Activated T-helper 17 cell treated with anti-CD3 and anti-CD28 coated beads, Interleukin-2, amount 50 U/mL, for 72 hours (primary cell): ENCODE measurements at regions not wholly inside any gene's neighbourhood (a gene's known extent, or its start where the extent isn't known, plus 50 kb on each side); places are given as distances from the start of the nearest gene placed in this dataset.
"Not testable (repeated sequence)": the region's sequence is repeated elsewhere in the genome, so short reads cannot be mapped to it uniquely, and the experiment has no call there.

Experiments used
- ATAC-seq: fragments of 150-1000 bp; cut with Tn5 transposase; replicated peaks from 2 replicates; pipeline ENCODE4 v1.10.0; 2021; ENCODE audit warnings: mild to moderate bottlenecking, moderate library complexity
- H3K27ac Mint-ChIP-seq: one replicate; pipeline ENCODE4 v1.8.0; 2022; ENCODE audit warnings: mixed read lengths
- H3K27me3 Mint-ChIP-seq: one replicate; pipeline ENCODE4 v1.8.0; 2022; ENCODE audit warnings: mixed read lengths
- H3K36me3 Mint-ChIP-seq: one replicate; pipeline ENCODE4 v1.8.0; 2022; ENCODE audit warnings: low read depth, mild to moderate bottlenecking, mixed read lengths
- H3K4me1 Mint-ChIP-seq: one replicate; pipeline ENCODE4 v1.8.0; 2022; ENCODE audit warnings: mixed read lengths
- H3K4me3 Mint-ChIP-seq: one replicate; pipeline ENCODE4 v1.8.0; 2022; ENCODE audit warnings: mild to moderate bottlenecking, mixed read lengths
- H3K9me3 Mint-ChIP-seq: one replicate; pipeline ENCODE4 v1.8.0; 2022; ENCODE audit warnings: mixed read lengths

DNA sequence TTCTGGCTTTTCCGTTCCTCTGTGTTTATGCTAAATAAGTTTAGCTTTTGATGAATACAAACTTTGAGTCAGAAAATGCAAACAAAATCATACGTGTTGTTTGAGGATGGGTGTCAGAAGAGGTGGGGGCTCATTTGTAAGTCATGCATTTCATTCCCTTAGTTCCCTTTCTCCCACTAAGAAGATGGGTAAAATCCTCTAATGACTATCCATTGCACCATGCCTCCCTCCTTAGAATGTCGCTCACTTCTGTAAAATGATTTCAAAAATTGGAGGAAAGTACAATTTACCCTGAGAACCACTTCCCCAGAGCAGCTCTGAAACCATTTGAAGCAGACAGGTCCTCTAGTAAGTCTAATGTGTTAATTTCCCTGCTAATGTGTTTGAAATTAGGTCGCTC, 629.6 kb upstream of the VRK2 start:
- Mint-ChIP-seq H3K4me3 (no peak overlapping the region), H3K27me3 (no peaks in the 10 kb centered on the region), H3K36me3 (no peaks in the 10 kb centered on the region), H3K27ac (no peak overlapping the region), H3K9me3 (peaks cover 12% of the 10 kb centered on the region), H3K4me1 (no peaks in the 10 kb centered on the region)
- no peak for ATAC-seq

GRCh38 chr2:57418859-57419346, 627.7 kb upstream of the VRK2 start:
- H3K27me3 Mint-ChIP-seq, H3K36me3 Mint-ChIP-seq, ATAC-seq: not testable (repeated sequence)

DNA sequence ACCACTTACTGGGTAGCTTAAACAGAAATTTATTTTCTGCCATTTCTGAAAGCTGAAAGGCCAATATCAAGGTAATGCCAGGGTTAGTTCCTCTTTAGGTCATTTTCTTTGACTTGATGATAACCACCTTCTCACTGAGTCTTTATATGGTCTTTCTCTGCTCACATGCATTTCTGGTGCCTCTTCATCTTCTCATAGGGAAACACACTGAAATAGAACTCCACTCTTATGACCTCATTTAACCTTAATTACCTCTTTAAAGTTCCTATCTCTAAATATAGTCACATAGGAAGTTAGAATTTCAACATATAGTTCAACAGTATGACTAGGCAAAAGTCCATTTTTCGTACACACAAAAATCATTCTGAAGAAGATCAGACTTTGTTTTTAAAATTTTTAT, 616.8 kb upstream of the VRK2 start:
- H3K27ac Mint-ChIP-seq: no peak overlapping the region
- H3K4me3 Mint-ChIP-seq: no peak overlapping the region
- no peak for ATAC-seq
- no peaks in the 10 kb centered on the region for H3K4me1 Mint-ChIP-seq
- no peaks in the 10 kb centered on the region for H3K27me3 Mint-ChIP-seq
- no peaks in the 10 kb centered on the region for H3K36me3 Mint-ChIP-seq
- peaks cover 6% of the 10 kb centered on the region for H3K9me3 Mint-ChIP-seq

More at GRCh38 chr2:57418859-57419346, 627.7 kb upstream of the VRK2 start:
- peaks cover 12% of the 10 kb centered on the region for H3K9me3 Mint-ChIP-seq
- H3K27ac Mint-ChIP-seq, H3K4me1 Mint-ChIP-seq, H3K4me3 Mint-ChIP-seq: not testable (repeated sequence)

- H3K4me1 Mint-ChIP-seq: no peaks in the 10 kb centered on the region
These were observed 614.1 kb upstream of the VRK2 start for GRCh38 chr2:57432528-57432927.

DNA sequence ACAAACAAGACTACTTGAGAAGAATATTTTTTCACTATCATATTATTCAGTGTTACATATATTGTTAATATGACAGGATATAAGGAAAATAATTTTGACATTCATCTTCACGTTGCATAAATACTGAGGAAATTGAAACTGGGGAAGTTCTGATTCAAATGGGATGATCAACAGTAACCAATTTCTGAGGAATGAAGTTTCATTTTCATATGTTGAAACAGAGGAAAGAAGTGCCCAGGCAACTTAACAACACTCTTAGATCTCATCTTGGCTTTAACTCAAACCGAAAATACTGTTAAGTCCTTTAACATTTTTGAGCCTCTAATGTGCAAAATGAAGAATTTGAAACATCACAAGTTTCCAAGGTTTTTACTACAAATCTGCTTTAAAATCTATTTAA, 612.2 kb upstream of the VRK2 start:
- no peak overlapping the region for H3K27ac Mint-ChIP-seq
- H3K36me3 Mint-ChIP-seq: no peaks in the 10 kb centered on the region
- no peaks in the 10 kb centered on the region for H3K4me1 Mint-ChIP-seq
- no peak overlapping the region for H3K4me3 Mint-ChIP-seq
- no peaks in the 10 kb centered on the region for H3K27me3 Mint-ChIP-seq
- H3K9me3 Mint-ChIP-seq: peaks cover 3% of the 10 kb centered on the region
- ATAC-seq: no peak

More at GRCh38 chr2:57432528-57432927, 614.1 kb upstream of the VRK2 start:
- no peaks in the 10 kb centered on the region for H3K36me3 Mint-ChIP-seq
- H3K4me3 Mint-ChIP-seq: no peak overlapping the region
- H3K27ac Mint-ChIP-seq: no peak overlapping the region
- ATAC-seq: no peak
- H3K9me3 Mint-ChIP-seq: peaks cover 3% of the 10 kb centered on the region
- no peaks in the 10 kb centered on the region for H3K27me3 Mint-ChIP-seq

GRCh38 chr2:57434972-57435371, 611.6 kb upstream of the VRK2 start:
- H3K27ac Mint-ChIP-seq: no peak overlapping the region
- H3K27me3 Mint-ChIP-seq: no peaks in the 10 kb centered on the region
- no peaks in the 10 kb centered on the region for H3K4me1 Mint-ChIP-seq
- peaks cover 3% of the 10 kb centered on the region for H3K9me3 Mint-ChIP-seq
- no peak for ATAC-seq
- H3K36me3 Mint-ChIP-seq: no peaks in the 10 kb centered on the region
- no peak overlapping the region for H3K4me3 Mint-ChIP-seq

DNA sequence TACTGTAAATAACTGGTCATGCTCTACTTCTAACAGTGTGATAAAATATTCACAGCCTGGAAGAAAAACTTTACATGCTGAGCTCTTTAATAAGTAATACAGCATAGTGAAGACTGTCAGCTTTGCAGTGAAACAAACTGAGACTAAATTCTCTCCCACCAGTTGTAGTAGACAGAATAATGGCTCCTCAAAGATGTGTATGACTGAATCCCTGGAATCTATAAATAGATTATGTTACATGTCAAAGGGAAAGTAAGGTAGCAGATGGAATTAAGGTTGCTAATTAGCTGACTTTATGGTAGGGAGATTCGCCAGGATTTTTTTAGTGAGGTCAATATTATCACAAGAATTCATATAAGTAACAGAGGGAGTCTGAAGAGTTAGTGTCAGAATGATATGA, 609.5 kb upstream of the VRK2 start:
- Mint-ChIP-seq H3K27ac (no peak overlapping the region), H3K9me3 (peaks cover 3% of the 10 kb centered on the region), H3K4me1 (no peaks in the 10 kb centered on the region), H3K4me3 (no peak overlapping the region), H3K27me3 (no peaks in the 10 kb centered on the region), H3K36me3 (no peaks in the 10 kb centered on the region)
- ATAC-seq: no peak

- no peak for ATAC-seq
- Mint-ChIP-seq H3K4me1 (no peaks in the 10 kb centered on the region), H3K36me3 (no peaks in the 10 kb centered on the region), H3K4me3 (no peak overlapping the region), H3K27ac (no peak overlapping the region), H3K9me3 (peaks cover 3% of the 10 kb centered on the region), H3K27me3 (no peaks in the 10 kb centered on the region)
These were observed 606.2 kb upstream of the VRK2 start for GRCh38 chr2:57440437-57440836.

- H3K4me1 Mint-ChIP-seq: no peaks in the 10 kb centered on the region
- ATAC-seq: no peak
- H3K9me3 Mint-ChIP-seq: peaks cover 7% of the 10 kb centered on the region
- no peaks in the 10 kb centered on the region for H3K36me3 Mint-ChIP-seq
- no peak overlapping the region for H3K27ac Mint-ChIP-seq
- no peaks in the 10 kb centered on the region for H3K27me3 Mint-ChIP-seq
- no peak overlapping the region for H3K4me3 Mint-ChIP-seq
These were observed 603.5 kb upstream of the VRK2 start for GRCh38 chr2:57443086-57443485.

DNA sequence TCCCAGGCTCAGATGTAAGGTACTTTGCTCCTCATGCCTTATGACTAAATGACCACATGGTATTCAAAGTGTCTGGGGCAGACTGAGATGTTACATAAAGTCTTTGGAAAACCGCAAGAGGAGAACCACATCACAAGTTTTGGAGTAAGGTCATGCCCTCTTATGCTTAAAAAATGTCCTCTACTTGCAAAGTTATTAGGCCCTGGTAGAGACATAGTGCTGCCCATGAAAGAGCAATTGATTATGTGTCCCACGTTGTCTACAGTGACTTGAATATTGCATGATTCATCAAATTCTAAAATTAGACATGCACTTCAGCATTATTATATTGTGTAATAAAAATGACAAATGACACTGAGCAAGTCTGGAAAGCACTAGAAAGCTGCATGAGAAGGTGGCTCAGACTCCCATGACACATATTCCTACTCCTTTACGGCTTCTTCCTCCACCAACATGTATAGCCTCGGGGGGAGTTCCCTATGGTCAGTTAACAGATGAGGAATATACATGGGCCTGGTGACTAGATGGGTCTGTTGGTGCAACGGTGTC, 602.6 kb upstream of the VRK2 start:
- H3K36me3 Mint-ChIP-seq: no peaks in the 10 kb centered on the region

DNA sequence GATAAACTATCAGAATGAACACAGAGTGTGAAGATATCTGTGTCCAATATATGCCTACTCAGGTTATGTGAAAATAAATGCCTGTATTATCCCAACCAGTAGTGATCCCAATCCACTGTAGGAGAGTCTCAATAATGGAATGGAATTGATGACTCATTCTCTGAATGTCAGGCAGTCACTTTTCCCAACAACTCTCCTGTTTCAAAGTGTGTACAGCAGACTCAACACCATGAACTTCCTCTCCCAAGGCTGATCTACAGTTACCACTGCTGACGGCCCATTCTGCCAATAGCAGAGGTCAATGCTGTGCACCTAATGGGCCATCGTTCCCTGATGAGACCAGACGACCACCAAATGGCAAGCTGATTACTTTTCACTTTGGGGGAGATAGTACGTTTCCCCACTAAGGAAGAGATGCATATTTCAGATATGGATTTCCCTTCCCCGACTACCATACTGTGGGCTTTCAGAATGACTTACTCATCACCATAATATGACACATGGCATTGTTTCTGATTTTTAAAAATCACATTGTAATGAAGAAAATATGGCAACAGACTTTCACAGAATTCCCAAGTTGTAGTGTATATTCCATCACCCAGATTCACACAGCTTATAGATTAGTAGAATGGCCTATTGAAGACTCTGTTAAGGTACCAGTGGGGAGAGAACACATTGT, 601.7 kb upstream of the VRK2 start:
- Mint-ChIP-seq H3K4me1 (no peaks in the 10 kb centered on the region), H3K9me3 (peaks cover 7% of the 10 kb centered on the region), H3K36me3 (no peaks in the 10 kb centered on the region)

More for the DNA sequence above, 602.6 kb upstream of the VRK2 start:
- peaks cover 7% of the 10 kb centered on the region for H3K9me3 Mint-ChIP-seq
- no peak overlapping the region for H3K27ac Mint-ChIP-seq
- no peak for ATAC-seq
- H3K4me3 Mint-ChIP-seq: no peak overlapping the region
- no peaks in the 10 kb centered on the region for H3K4me1 Mint-ChIP-seq
- H3K27me3 Mint-ChIP-seq: no peaks in the 10 kb centered on the region

DNA sequence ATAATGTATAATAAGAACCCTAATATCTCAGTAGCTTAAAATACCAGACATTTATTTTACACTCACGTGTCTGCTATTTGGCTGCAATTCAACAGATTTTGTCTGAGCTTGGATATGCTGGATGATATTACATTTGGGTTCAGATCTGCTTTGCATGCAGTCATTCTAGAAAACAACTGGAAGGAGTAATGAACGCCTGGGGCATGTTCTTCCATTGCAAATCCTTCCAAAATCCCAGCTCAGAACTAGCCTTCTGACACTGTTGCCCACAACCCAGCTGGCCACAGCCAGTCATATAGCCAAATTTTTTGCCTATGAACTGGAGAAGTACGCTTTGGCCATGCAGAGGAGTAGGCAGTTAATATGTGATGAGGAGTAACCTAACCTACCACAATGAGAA, 597.8 kb upstream of the VRK2 start:
- no peaks in the 10 kb centered on the region for H3K36me3 Mint-ChIP-seq
- H3K4me3 Mint-ChIP-seq: no peak overlapping the region
- H3K27ac Mint-ChIP-seq: no peak overlapping the region
- H3K27me3 Mint-ChIP-seq: no peaks in the 10 kb centered on the region
- no peak for ATAC-seq
- H3K4me1 Mint-ChIP-seq: no peaks in the 10 kb centered on the region
- H3K9me3 Mint-ChIP-seq: peaks cover 11% of the 10 kb centered on the region

More for the DNA sequence above, 601.7 kb upstream of the VRK2 start:
- no peak for ATAC-seq
- Mint-ChIP-seq H3K4me3 (no peak overlapping the region), H3K27ac (no peak overlapping the region), H3K27me3 (no peaks in the 10 kb centered on the region)

DNA sequence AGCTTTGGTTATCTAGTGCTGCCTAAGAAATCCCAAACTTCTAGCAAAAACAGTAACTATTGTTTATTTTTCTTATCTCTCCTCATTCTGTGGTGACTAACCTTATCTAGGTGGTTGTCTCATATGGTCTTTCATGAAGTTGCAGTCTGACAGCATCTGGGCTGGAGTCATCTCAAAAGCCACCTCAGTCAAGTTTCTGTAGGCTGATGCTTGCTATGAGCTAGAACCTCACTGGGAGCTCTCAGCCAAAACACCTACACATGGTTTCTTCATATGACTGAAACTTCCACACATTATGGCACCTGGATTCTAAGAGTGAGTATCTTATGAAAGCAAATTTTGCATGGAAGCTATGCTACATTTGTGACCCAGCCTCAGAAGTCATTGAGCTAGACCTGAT, 596.4 kb upstream of the VRK2 start:
- ATAC-seq: peak; percentile 38
- Mint-ChIP-seq H3K27ac (no peak overlapping the region), H3K4me3 (no peak overlapping the region), H3K4me1 (no peaks in the 10 kb centered on the region), H3K36me3 (no peaks in the 10 kb centered on the region), H3K9me3 (peaks cover 9% of the 10 kb centered on the region), H3K27me3 (no peaks in the 10 kb centered on the region)

DNA sequence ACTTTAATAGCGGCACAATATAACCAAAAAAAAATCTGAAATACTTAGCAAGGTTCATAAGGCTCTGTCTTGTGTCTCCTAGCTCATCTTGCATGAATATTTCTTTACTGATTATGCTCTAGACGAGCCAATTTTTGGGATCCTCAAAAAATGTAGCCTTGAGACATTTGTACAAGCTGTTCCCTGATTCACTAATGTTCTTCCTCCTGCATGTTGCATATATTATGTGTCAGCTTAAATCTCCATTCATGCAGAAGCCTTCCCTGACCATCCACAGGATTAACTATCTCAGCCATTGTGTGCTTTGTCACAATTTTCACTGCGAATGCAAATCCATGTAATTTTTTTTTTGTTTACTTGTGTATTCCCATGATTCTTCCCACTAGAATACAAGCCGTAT, 594.0 kb upstream of the VRK2 start:
- no peak overlapping the region for H3K4me3 Mint-ChIP-seq
- H3K27me3 Mint-ChIP-seq: no peaks in the 10 kb centered on the region
- no peak for ATAC-seq

GRCh38 chr2:57453945-57454344, 592.7 kb upstream of the VRK2 start:
- Mint-ChIP-seq H3K4me1 (no peaks in the 10 kb centered on the region), H3K27me3 (no peaks in the 10 kb centered on the region), H3K4me3 (no peak overlapping the region), H3K9me3 (peaks cover 5% of the 10 kb centered on the region), H3K27ac (no peak overlapping the region), H3K36me3 (no peaks in the 10 kb centered on the region)
- ATAC-seq: no peak

More for the DNA sequence above, 594.0 kb upstream of the VRK2 start:
- H3K9me3 Mint-ChIP-seq: peaks cover 5% of the 10 kb centered on the region
- H3K27ac Mint-ChIP-seq: no peak overlapping the region
- H3K36me3 Mint-ChIP-seq: no peaks in the 10 kb centered on the region
- H3K4me1 Mint-ChIP-seq: no peaks in the 10 kb centered on the region
